HG02588 (cell line): ENCODE measurements at regions not wholly inside any gene's neighbourhood (a gene's known extent, or its start where the extent isn't known, plus 50 kb on each side); places are given as distances from the start of the nearest gene placed in this dataset.

Source experiments
- ATAC-seq: cut with Tn5 transposase; IDR thresholded peaks from one replicate; pipeline ENCODE4 v1.9.1; 2021; ENCODE audit warnings: mild to moderate bottlenecking, moderate library complexity; ENCODE audit not compliant: unreplicated experiment

GRCh38 chr9:85430659-85431338 lies 311.0 kb downstream of the AGTPBP1 start:
- no peak for ATAC-seq

- no peak for ATAC-seq
Observed at GRCh38 chr9:85428230-85428629, 313.5 kb downstream of the AGTPBP1 start.

- no peak for ATAC-seq
Observed at GRCh38 chr9:85427772-85428171, 314.0 kb downstream of the AGTPBP1 start.

GRCh38 chr9:85425153-85425611 lies 316.6 kb downstream of the AGTPBP1 start:
- ATAC-seq = peak; percentile 71

- no peak for ATAC-seq
Observed at GRCh38 chr9:85423422-85423821, 318.3 kb downstream of the AGTPBP1 start.

- ATAC-seq = no peak
Observed at GRCh38 chr9:85421641-85422040, 320.1 kb downstream of the AGTPBP1 start.

GRCh38 chr9:85420750-85421149 lies 321.0 kb downstream of the AGTPBP1 start:
- ATAC-seq = no peak

- no peak for ATAC-seq
Observed at GRCh38 chr9:85417674-85418073, 324.1 kb downstream of the AGTPBP1 start.

GRCh38 chr9:85416715-85417114 lies 325.0 kb downstream of the AGTPBP1 start:
- no peak for ATAC-seq

- ATAC-seq = no peak
Observed at GRCh38 chr9:85414390-85414789, 327.4 kb downstream of the AGTPBP1 start.

- ATAC-seq = no peak
Observed at GRCh38 chr9:85408494-85408893, 333.3 kb downstream of the AGTPBP1 start.

GRCh38 chr9:85405566-85405950 lies 336.2 kb downstream of the AGTPBP1 start:
- no peak for ATAC-seq

GRCh38 chr9:85404911-85405565 lies 336.7 kb downstream of the AGTPBP1 start:
- ATAC-seq = no peak

GRCh38 chr9:85402551-85402950 lies 339.2 kb downstream of the AGTPBP1 start:
- no peak for ATAC-seq

GRCh38 chr9:85401998-85402397 lies 339.8 kb downstream of the AGTPBP1 start:
- no peak for ATAC-seq

- ATAC-seq = no peak
Observed at GRCh38 chr9:85397005-85397404, 344.7 kb downstream of the AGTPBP1 start.

- no peak for ATAC-seq
Observed at GRCh38 chr9:85392260-85392659, 349.5 kb downstream of the AGTPBP1 start.

- ATAC-seq = no peak
Observed at GRCh38 chr9:85377731-85378289, 363.9 kb downstream of the AGTPBP1 start.

- no peak for ATAC-seq
Observed at GRCh38 chr9:85368781-85369180, 373.0 kb downstream of the AGTPBP1 start.

GRCh38 chr9:85359161-85359560 lies 382.6 kb downstream of the AGTPBP1 start:
- no peak for ATAC-seq

GRCh38 chr9:85349046-85349445 lies 392.7 kb downstream of the AGTPBP1 start:
- no peak for ATAC-seq

GRCh38 chr9:85347541-85347940 lies 394.2 kb downstream of the AGTPBP1 start:
- no peak for ATAC-seq
